UCSD-AML1 (cell line): ENCODE measurements at regions not wholly inside any gene's neighbourhood (a gene's known extent, or its start where the extent isn't known, plus 50 kb on each side); places are given as distances from the start of the nearest gene placed in this dataset.

Experiments used
- DNase-seq: peaks from one replicate; lab custom pipeline; 2025; ENCODE audit not compliant: unreplicated experiment; lab: John Stamatoyannopoulos, UW

DNA sequence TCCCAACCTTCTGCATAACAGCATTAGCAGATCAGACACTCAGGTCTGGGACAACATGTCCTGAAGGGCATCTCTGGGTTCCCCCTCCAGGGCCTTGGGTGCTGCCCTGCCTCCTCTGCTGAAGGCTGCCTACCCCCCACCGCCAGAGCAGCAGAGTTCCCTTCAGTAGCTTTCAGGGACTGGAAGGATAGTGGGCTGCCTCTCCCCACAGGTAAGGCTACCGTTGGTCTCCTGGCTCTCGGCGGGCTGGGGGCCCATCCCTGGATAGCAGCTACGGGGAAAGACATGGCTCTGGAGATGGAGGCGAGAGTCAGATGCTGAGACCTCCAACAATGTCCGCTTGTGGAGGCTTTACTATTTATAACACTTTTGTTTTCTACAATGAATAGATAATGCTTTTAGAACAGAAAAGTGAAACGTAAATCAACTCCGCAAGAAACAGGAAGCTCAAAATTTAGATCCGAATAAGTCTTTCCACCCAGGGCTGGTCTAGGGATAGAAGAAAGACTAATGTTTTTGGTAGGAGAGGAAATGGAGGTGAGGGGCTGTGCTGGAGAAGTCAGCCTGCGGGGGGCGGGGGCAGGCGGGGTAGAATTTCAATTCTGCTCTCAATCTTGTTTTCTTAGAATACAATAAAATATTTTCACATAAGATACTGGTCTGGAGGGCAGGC, 58.4 kb downstream of the ARL4C start:
- DNase-seq = no peak

GRCh38 chr2:234437642-234438304, 59.1 kb downstream of the ARL4C start:
- DNase-seq = no peak

DNA sequence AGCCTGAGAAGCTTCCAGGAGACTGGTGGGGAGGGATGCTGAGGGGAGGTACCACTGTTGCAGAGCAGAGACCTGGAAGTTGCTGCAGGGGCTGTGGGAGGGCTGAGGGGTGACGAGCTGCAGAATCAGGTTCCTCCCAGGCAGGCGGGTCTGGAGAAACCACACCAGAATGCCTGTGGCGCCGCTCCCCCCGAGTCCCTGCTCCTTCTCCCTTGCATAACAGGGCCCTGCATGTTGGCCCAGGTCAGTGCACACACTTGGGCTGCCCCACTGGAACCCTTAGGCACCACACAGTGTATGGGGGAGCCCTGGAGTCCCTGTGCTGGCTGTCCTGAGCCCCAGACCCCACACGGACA, 60.4 kb downstream of the ARL4C start:
- DNase-seq = no peak

DNA sequence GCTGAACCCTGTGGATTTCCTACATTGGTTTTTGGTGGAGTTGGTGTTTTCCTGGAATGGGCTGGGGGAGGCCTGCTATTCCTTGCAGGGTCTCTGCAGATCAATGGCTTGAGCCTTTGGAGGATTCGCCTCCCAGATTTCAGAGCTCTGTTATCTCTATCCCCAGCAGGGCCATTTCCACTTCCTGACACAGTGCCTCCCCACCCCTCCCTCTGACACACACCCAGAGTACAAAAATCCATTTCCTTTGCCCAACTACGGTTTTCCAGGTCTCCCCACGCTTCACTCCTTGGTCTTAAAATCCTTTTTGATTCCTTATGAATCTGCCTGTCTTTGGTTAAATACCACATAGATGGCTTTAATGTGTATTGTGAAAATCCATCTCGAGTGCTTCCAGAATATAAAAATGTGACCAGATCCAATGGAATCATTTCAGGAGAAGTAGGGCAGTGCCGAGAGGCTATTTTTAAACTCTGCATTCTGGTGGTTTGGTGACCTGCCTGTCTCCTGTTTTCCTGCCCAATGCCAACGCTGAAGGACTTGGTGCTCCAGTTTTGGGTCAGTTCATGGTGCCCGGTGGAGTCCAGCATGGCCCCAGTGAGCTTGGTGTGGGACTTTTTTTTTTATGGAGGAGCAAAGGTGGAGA, 60.9 kb downstream of the ARL4C start:
- DNase-seq = no peak

- no peak for DNase-seq
These were observed 63.7 kb downstream of the ARL4C start for GRCh38 chr2:234433201-234433600.

DNA sequence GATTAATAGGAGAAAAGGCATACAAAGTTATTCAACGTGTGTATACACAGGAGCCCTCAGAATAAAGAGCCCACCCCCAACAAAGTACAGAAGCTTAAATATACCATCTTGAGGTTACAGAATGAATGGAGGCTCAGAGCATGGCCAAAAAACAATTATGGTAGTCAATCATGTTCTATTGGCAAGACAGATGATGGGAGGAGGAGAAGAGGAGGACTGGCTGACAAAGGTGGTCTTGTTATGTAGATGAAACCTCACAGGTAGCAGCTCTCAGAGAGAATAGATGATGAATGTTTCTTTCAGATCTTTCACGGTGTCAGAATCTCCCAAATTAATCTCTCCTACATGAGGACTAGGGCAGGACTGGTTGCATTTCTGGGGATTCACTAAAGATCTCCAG, 66.0 kb downstream of the ARL4C start:
- DNase-seq = no peak

DNA sequence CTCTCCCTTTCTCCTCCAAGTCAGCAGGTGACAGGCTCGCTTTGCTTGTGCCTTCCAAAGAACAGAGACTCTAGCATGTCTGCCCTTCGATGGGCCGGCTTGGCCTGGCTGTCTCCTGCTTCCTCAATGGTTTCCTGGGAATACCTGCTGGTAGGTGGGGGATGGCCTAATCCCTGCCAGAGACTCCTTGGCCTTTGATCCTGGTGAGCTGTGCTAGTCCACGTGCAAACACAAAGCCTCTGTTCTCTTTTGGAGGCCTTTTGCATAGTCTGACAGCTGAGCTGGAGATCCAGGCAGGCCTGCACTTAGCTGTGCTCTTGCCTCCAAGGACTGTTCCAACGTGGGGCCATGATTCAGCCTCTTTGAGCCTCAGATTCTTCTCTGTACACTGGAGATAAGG, 67.6 kb downstream of the ARL4C start:
- no peak for DNase-seq

DNA sequence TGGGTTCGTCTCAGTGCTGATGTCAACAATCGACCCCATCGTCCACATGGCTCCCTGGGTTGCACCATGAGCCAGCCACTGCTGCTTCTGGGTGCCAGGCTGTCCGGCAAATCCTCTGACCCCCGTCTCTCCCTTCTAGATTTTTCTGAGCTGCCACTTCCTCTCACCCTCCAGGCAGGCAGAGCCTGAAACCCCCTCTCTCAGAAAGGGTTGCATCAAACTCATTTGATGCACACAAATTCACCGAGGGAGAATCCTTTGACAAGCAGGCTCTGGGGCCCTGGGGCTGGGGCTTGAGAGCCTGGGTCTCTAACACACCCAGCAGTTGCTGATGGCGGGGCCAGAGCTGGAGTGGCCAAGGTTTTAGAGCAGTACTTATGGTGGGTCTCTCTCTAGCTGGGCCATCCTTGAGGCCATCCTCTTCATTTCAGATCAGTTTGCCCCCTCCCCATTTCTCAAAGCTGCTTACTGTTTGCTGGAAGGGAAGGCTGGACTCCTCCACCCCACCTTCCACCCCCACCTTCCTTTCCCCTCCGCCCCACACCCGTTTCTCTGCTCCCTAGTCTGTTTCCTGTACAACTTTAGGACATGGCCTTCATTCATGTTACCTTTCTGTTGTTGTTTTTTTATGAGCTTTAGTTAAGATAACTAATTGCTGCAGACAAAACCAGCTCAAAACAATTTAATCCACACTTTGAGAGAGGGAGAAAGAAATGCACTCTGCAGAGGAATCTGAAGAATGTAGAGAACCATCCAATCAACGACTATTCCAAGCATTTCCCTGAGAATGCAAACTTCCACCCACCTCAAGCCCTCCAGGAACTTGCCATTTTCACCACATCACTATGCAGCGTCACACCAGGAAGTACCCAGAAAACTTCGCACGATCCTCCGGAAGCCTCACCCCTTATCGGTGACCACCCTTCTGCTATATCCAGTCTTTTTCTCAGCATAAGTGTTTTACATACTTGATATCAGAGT, 69.5 kb downstream of the ARL4C start:
- no peak for DNase-seq

- no peak for DNase-seq
These were observed 70.3 kb downstream of the ARL4C start for GRCh38 chr2:234426616-234427015.

DNA sequence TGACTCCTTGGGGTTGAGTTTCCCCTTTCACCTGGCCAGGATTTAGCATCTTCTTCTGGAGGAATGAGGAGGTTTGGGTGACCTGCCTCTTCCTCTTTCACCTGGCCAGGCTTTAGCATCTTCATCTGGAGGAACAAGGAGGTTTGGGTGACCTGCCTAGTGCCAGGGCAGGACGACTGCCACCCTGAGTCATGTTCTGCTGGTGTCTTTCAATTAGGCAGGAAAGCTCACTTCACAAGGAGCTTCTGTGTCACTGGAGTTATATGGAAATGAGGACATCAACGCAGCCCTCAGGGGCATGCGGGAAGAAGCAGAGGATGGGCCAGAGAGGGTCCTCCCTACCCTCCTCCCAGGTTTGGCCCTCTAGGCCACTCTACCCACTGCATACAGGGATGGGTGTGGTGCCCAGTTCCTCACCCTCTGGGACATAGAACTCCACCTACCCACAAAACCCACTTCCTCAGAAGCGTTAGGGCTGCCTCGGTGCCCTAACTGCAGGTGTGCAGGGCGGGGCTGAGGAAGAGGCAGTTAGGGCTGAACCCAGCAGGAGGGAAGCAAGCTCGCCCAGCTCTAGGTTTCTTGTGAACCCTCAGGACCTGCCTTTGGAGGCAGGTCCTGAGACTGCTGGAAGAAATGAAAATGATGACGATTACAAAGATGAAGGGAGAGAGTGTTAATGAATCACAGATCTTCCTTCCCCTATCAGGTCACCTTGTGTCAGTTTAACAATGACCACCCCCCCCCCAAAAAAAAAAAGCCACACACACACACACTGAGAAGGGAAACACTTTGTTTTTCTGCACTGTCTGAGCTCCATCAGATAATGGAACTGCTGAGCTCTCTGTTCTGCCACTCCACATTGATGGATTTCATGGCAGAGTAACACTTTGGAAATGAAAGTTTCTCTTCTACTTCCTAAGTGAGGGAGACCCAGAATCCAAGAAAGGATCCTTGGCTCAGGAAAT, 71.0 kb downstream of the ARL4C start:
- no peak for DNase-seq

DNA sequence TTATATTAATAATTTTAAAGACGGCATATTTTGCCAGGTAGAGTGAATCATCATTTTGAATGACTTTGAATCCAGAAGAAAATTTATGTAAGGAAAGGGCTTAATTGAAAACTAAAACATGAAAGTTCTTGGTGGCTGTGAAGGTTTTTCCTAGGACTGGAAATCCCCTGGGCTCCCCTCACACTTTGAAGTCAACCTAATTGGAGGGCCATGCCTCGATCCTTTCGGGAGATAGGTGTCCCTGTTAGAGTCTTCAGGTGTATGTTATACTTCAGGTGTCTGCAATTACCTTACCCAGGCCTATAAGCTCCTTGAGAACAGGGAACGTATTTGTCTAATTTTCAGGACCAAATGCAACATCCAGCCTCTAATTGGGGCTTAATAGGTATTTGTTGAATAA, 73.0 kb downstream of the ARL4C start:
- DNase-seq = no peak

- DNase-seq = no peak
These were observed 73.9 kb downstream of the ARL4C start for GRCh38 chr2:234422981-234423431.

- no peak for DNase-seq
These were observed 74.6 kb downstream of the ARL4C start for GRCh38 chr2:234422273-234422732.

DNA sequence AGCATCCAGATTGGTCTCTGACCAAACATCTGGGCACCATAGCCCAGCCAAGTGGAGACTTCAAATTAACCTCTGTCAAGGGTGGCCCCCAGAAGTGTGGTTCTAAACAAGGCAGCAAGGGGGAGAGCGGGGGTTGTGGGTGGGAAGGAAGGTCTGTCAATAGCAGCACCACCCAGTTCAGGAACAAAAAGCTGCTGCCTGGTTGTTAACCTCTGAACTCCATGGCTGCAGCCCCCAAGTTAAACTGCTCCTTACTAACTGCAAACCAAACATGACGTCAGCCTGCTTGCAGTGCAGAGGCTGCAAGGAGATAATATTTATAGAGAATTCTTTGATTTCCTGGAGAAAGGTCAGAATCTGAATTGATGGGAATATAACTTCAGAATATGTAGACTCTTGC, 76.5 kb downstream of the ARL4C start:
- no peak for DNase-seq

DNA sequence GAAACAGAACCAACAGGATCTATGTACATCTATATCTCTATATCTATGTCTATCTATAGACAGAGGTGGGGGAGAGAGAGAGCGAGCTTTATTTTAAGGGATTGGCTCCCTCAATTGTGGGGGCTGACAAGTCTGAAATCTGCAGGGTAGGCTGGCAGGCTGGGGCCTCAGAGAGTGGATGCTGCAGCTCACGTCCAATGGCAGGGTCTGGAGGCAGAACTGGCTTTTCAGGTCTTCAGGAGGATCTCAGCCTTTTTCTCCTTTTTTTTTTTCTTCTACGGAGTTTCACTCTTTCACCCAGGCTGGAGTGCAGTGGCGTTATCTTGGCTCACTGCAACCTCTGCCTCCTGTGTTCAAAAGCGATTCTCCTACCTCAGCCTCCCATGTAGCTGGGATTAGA, 77.2 kb downstream of the ARL4C start:
- no peak for DNase-seq

DNA sequence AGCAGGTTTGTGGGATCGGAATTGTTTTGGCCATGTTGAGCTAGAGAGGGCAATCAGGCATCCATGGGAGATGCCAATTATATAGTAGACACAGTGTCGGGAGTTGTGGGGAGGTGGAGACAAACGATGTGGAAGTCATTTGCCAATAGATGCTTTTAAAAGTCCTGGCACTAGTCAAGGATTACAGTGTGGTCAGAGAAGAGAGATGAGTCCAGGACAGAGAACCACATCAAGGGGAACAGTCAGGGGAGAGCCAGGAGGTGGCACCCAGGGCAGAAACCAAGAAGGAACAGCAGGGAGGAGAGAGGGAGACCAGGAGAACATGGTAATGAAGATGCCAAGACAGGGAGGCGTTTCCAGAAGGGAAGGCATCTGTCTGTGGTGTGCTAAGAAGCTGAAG, 81.2 kb downstream of the ARL4C start:
- DNase-seq = no peak

- DNase-seq = no peak
These were observed 82.3 kb downstream of the ARL4C start for GRCh38 chr2:234414596-234414995.

- DNase-seq = no peak
These were observed 84.2 kb downstream of the ARL4C start for GRCh38 chr2:234412726-234413125.

- no peak for DNase-seq
These were observed 85.1 kb downstream of the ARL4C start for GRCh38 chr2:234411793-234412192.

GRCh38 chr2:234410526-234410925, 86.4 kb downstream of the ARL4C start:
- DNase-seq = no peak
